ENCODE measurements at regions not wholly inside any gene's neighbourhood (a gene's known extent, or its start where the extent isn't known, plus 50 kb on each side); places are given as distances from the start of the nearest gene placed in this dataset.

GRCh38 chr13:33756929-33757328, 61.0 kb upstream of the RFC3 start:
- H3K4me3 ChIP-seq = no peak overlapping the region
- no peak for TF ChIP-seq CTCF (IDR thresholded peaks at IDR 0.05)
- no peak overlapping the region for H3K27ac ChIP-seq
- no peak for DNase-seq (ENCODE audit: low spot score)

- DNase-seq (ENCODE audit: low spot score) = no peak
- no peak for TF ChIP-seq CTCF (IDR thresholded peaks at IDR 0.05)
- no peak overlapping the region for H3K4me3 ChIP-seq
- no peak overlapping the region for H3K27ac ChIP-seq
Observed at GRCh38 chr13:33757713-33758112, 60.2 kb upstream of the RFC3 start.

DNA sequence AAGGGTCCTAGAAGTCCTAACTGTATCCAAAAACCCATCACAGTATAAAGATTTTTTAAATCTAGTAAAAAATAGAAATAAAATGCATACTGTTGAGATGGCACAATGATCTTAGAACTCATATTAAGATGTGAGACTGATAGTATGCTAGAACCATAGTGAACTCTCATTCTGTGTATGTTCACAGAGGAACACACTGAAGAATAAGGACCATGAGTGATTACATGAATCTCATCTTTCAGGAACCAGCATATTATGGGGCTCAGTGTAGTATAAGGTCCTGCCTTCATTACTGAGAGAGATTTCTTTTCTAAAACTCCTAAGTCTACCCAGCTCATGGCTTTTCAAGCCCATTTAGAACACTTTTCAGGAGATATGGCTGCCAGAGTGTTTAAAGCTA, 59.8 kb upstream of the RFC3 start:
- Histone ChIP-seq H3K4me3 (no peak overlapping the region), H3K27ac (no peak overlapping the region)
- TF ChIP-seq CTCF (IDR thresholded peaks at IDR 0.05) = no peak
- DNase-seq (ENCODE audit: low spot score) = no peak

DNA sequence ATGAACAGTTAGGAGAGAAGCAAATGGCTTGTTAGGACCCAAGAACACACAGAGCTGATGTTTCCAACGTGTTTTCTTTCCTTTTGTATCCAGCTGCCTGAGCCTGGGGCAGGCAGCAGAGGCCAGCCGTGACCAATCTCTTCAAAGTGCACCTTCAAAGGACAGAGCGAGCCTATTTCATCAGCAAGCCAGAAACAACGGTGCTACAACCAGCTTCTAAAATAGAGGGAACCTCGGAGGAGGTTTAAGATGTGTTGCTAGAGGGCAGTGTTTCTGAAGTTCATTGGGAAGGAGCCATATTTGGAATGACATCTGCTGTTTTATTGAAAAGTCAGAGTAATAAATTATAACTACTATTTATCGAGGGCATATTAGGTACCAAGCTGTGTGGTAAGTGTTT, 56.2 kb upstream of the RFC3 start:
- Histone ChIP-seq H3K27ac (no peak overlapping the region), H3K4me3 (no peak overlapping the region)
- TF ChIP-seq CTCF (IDR thresholded peaks at IDR 0.05) = no peak
- no peak for DNase-seq (ENCODE audit: low spot score)

GRCh38 chr13:33763021-33763420, 54.9 kb upstream of the RFC3 start:
- DNase-seq (ENCODE audit: low spot score) = no peak
- H3K4me3 ChIP-seq = no peak overlapping the region
- no peak overlapping the region for H3K27ac ChIP-seq
- TF ChIP-seq CTCF (IDR thresholded peaks at IDR 0.05) = no peak

- H3K27ac ChIP-seq = no peak overlapping the region
- DNase-seq (ENCODE audit: low spot score) = no peak
Observed at GRCh38 chr13:33764716-33765115, 53.2 kb upstream of the RFC3 start.

More at GRCh38 chr13:33764716-33765115, 53.2 kb upstream of the RFC3 start:
- TF ChIP-seq CTCF (IDR thresholded peaks at IDR 0.05) = no peak
- H3K4me3 ChIP-seq = no peak overlapping the region

Data from coronary artery (tissue), 2 donors.